ENCODE measurements at regions not wholly inside any gene's neighbourhood (a gene's known extent, or its start where the extent isn't known, plus 50 kb on each side); places are given as distances from the start of the nearest gene placed in this dataset.

DNA sequence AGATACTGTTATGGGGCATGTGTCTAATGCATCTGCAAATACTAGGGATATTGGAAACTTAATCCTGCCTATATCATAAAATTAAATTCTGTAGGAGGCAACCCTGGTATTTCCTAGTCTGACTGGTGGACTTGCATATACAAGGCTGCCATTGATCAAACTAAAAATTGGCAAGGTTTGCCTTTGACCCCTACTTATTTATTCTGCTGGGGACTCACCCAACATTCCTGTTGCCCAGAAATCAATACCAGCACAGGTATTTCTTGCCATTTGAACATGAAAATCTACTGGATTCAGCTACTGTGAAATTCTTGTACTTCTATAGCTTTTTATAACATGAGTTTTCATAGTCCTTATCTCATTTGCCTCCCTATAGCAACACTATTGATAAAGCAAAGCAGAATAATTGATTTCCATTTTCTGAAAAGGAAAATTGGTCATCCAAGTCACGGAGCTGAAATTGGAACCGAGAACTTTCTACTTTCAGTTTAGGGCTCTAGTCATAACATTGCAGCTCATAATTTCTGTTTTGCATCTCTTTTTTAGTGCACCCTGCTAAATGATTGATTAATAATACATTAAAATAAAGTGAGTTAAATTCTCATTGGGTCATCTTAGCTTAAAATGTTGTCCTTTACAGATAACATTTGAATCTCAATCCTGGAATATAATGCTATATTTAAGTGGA lies 365.2 kb downstream of the MFSD1 start:
- no peak overlapping the region for H3K4me3 ChIP-seq (ENCODE audit: low read length)
- H3K36me3 ChIP-seq (ENCODE audit: control insufficient read depth, low read length): no peaks in the 10 kb centered on the region
- no peaks in the 10 kb centered on the region for H4K20me1 ChIP-seq (ENCODE audit: control insufficient read depth, insufficient read depth, low read depth, low read length)
- no peaks in the 10 kb centered on the region for H3K4me1 ChIP-seq (ENCODE audit: control insufficient read depth, low read length)
- H3K27ac ChIP-seq (ENCODE audit: low read depth, low read length): no peak overlapping the region
- TF ChIP-seq, protein P1, sequence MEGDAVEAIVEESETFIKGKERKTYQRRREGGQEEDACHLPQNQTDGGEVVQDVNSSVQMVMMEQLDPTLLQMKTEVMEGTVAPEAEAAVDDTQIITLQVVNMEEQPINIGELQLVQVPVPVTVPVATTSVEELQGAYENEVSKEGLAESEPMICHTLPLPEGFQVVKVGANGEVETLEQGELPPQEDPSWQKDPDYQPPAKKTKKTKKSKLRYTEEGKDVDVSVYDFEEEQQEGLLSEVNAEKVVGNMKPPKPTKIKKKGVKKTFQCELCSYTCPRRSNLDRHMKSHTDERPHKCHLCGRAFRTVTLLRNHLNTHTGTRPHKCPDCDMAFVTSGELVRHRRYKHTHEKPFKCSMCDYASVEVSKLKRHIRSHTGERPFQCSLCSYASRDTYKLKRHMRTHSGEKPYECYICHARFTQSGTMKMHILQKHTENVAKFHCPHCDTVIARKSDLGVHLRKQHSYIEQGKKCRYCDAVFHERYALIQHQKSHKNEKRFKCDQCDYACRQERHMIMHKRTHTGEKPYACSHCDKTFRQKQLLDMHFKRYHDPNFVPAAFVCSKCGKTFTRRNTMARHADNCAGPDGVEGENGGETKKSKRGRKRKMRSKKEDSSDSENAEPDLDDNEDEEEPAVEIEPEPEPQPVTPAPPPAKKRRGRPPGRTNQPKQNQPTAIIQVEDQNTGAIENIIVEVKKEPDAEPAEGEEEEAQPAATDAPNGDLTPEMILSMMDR (IDR thresholded peaks at IDR 0.05; ENCODE audit: low read depth, low read length, poor library complexity, severe bottlenecking): no peak
- TF ChIP-seq EZH2phosphoT487 (IDR thresholded peaks at IDR 0.05; ENCODE audit: borderline replicate concordance, low read length): no peak
- no peak overlapping the region for H3K4me2 ChIP-seq (ENCODE audit: low read length)
- no peaks in the 10 kb centered on the region for H3K9me2 ChIP-seq (replicated peaks; ENCODE audit: control insufficient read depth, low read length)
- no peaks in the 10 kb centered on the region for H3F3A ChIP-seq (ENCODE audit: control insufficient read depth, insufficient read depth)
- H3K9me3 ChIP-seq (ENCODE audit: control insufficient read depth, insufficient read depth, low read length): no peaks in the 10 kb centered on the region
- no peaks in the 10 kb centered on the region for H3K27me3 ChIP-seq (ENCODE audit: control insufficient read depth, low read length)
- no peaks in the 10 kb centered on the region for H3K79me2 ChIP-seq (ENCODE audit: control insufficient read depth, low read length)

DNA sequence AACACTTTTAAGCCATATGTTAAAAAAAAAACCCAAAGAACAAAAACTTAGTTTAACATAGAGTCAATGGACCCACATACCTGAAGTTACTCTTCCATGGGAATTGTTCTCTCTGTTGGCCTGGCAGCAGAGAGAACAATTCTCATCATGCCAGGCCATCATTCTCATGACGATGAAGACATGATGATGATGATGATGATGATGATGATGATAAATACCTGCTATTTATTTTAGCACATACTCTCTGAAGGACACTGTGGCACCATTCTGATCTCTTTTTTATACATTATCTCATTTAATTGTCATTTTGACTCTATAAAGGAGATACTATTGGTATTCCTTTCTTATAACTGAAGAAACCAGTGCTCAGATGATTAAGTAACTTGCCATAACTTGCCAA lies 366.9 kb downstream of the MFSD1 start:
- no peaks in the 10 kb centered on the region for H3K9me3 ChIP-seq (ENCODE audit: control insufficient read depth, insufficient read depth, low read length)
- no peak overlapping the region for H3K4me3 ChIP-seq (ENCODE audit: low read length)
- H3F3A ChIP-seq (ENCODE audit: control insufficient read depth, insufficient read depth): no peaks in the 10 kb centered on the region
- no peaks in the 10 kb centered on the region for H4K20me1 ChIP-seq (ENCODE audit: control insufficient read depth, insufficient read depth, low read depth, low read length)
- H3K79me2 ChIP-seq (ENCODE audit: control insufficient read depth, low read length): no peaks in the 10 kb centered on the region
- no peaks in the 10 kb centered on the region for H3K4me1 ChIP-seq (ENCODE audit: control insufficient read depth, low read length)
- TF ChIP-seq, protein P1 (IDR thresholded peaks at IDR 0.05; ENCODE audit: low read depth, low read length, poor library complexity, severe bottlenecking): no peak
- no peak for TF ChIP-seq EZH2phosphoT487 (IDR thresholded peaks at IDR 0.05; ENCODE audit: borderline replicate concordance, low read length)
- H3K36me3 ChIP-seq (ENCODE audit: control insufficient read depth, low read length): no peaks in the 10 kb centered on the region
- no peak overlapping the region for H3K27ac ChIP-seq (ENCODE audit: low read depth, low read length)
- no peak overlapping the region for H3K4me2 ChIP-seq (ENCODE audit: low read length)
- no peaks in the 10 kb centered on the region for H3K9me2 ChIP-seq (replicated peaks; ENCODE audit: control insufficient read depth, low read length)
- H3K27me3 ChIP-seq (ENCODE audit: control insufficient read depth, low read length): no peaks in the 10 kb centered on the region

DNA sequence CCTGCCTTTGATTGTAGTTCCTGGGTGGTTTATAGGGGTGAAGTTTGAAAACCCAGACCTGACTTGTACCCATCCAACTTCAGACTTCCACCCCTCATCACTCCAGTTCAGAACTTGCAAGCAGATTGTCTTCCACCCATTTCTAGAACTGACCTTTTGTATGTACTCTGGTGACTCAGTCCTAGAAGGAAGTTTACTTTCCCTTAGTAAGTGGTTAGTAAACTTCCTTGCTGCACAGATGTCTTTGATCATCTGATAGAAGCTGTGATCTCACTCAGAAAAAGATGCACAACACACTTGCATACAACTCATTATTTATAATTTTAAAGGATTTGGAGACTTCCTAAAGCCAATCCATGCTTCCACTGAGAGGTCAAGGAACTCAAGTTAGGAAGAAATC lies 368.0 kb downstream of the MFSD1 start:
- Histone ChIP-seq H3K27me3 (ENCODE audit: control insufficient read depth, low read length) (no peaks in the 10 kb centered on the region), H3K4me1 (ENCODE audit: control insufficient read depth, low read length) (no peaks in the 10 kb centered on the region), H3K27ac (ENCODE audit: low read depth, low read length) (no peak overlapping the region), H3K36me3 (ENCODE audit: control insufficient read depth, low read length) (no peaks in the 10 kb centered on the region), H3K79me2 (ENCODE audit: control insufficient read depth, low read length) (no peaks in the 10 kb centered on the region), H3K4me2 (ENCODE audit: low read length) (no peak overlapping the region), H3K9me2 (replicated peaks; ENCODE audit: control insufficient read depth, low read length) (no peaks in the 10 kb centered on the region), H3K9me3 (ENCODE audit: control insufficient read depth, insufficient read depth, low read length) (no peaks in the 10 kb centered on the region), H3F3A (ENCODE audit: control insufficient read depth, insufficient read depth) (no peaks in the 10 kb centered on the region), H3K4me3 (ENCODE audit: low read length) (no peak overlapping the region), H4K20me1 (ENCODE audit: control insufficient read depth, insufficient read depth, low read depth, low read length) (no peaks in the 10 kb centered on the region)
- TF ChIP-seq, protein P1 (IDR thresholded peaks at IDR 0.05; ENCODE audit: low read depth, low read length, poor library complexity, severe bottlenecking): no peak
- no peak for TF ChIP-seq EZH2phosphoT487 (IDR thresholded peaks at IDR 0.05; ENCODE audit: borderline replicate concordance, low read length)

Data from DOHH2 (cell line).